Erythroblast (primary cell): ENCODE measurements at regions not wholly inside any gene's neighbourhood (a gene's known extent, or its start where the extent isn't known, plus 50 kb on each side); places are given as distances from the start of the nearest gene placed in this dataset.

ENCODE experiments used
- DNase-seq, 2 experiments: peaks; one replicate each; lab custom pipeline; 2025; lab: John Stamatoyannopoulos, UW
- GATA1 ChIP-seq: IDR thresholded peaks from 2 replicates; pipeline ENCODE4 v1.6.1; 2011; ENCODE audit warnings: low read depth, mild to moderate bottlenecking, control low read depth, low read length, moderate library complexity
- POLR2A ChIP-seq: IDR thresholded peaks from 2 replicates; pipeline ENCODE4 v1.6.1; 2011; ENCODE audit warnings: mild to moderate bottlenecking, low read length

GRCh38 chr5:3811116-3811515, 215.5 kb downstream of the IRX1 start:
- TF ChIP-seq POLR2A (no peak), GATA1 (no peak)
- DNase-seq: no peak

DNA sequence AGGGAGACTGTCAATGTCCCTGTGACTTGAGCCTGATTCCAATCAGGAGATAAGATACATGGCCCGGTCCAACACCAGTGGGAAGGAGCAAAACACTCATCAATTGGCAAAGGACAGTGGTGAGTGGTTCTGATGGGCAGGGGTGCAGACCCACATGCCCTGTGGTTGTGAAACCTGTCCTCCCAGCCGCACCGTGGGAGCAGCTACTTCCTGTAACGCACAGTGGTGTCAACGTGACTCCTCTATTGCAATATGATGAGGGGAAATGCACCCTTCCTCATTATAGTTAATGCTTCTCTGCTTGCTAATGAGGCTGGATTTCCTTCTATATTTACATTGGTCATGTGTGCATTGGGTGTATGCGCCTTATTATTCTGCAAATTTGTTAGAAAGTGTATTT, 223.0 kb downstream of the IRX1 start:
- DNase-seq: no peak
- TF ChIP-seq GATA1 (no peak), POLR2A (no peak)

GRCh38 chr5:3825531-3826451, 230.2 kb downstream of the IRX1 start:
- DNase-seq: no peak
- TF ChIP-seq POLR2A (no peak), GATA1 (no peak)

- TF ChIP-seq GATA1 (no peak), POLR2A (no peak)
- DNase-seq: peak; percentile 29 to 46
Observed at GRCh38 chr5:3827624-3828023, 232.0 kb downstream of the IRX1 start.

GRCh38 chr5:3828761-3829160, 233.1 kb downstream of the IRX1 start:
- no peak for DNase-seq
- TF ChIP-seq GATA1 (no peak), POLR2A (no peak)

DNA sequence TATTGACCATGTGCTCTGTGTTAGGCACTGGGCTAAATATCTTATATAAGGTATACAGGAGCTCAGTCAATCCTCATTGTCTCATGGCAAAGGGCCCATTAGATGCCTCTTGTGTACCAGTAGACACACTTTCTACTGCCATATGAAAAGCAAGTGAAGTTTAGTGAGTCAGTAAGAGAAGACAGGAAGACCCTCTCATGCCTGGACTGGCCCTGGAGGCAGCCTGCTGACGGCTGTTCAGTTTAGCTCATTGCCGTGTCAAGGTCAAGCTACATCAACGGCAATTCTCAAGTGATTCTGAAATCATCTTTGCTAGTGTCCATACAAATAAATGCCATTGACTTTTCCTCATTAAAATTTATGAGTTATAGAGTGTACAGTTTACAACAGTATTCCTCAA, 237.9 kb downstream of the IRX1 start:
- TF ChIP-seq GATA1 (no peak), POLR2A (no peak)
- DNase-seq: no peak

- no peak for TF ChIP-seq POLR2A
- TF ChIP-seq GATA1: no peak
- DNase-seq: peak; percentile 8 to 56
Observed at GRCh38 chr5:3835811-3836210, 240.2 kb downstream of the IRX1 start.

DNA sequence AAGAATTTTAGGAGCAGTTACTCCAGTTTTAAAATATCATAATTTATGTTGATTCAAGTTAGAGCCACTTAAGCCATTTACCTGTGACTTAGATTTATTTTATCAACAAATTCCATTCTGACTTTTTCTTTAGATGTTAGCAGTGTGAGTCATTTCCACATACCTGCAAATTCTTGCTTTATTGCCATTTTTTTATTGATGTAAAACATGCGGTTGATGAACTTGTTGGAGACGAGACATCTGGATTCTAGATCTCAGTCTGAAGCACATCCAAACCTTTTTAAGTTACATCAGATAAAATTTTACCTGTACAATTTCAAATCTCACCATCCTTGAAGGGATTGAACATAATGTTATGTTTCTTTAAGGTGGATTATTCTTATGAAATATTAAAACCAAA, 240.9 kb downstream of the IRX1 start:
- TF ChIP-seq POLR2A (no peak), GATA1 (no peak)
- DNase-seq: no peak

- DNase-seq: peak in 1 of 2 experiments; percentile 9
Observed at GRCh38 chr5:3837506-3837905, 241.9 kb downstream of the IRX1 start.

GRCh38 chr5:3839151-3839550, 243.5 kb downstream of the IRX1 start:
- DNase-seq: no peak
- TF ChIP-seq POLR2A (no peak), GATA1 (no peak)

More at GRCh38 chr5:3837506-3837905, 241.9 kb downstream of the IRX1 start:
- TF ChIP-seq GATA1 (no peak), POLR2A (no peak)

GRCh38 chr5:3842591-3842990, 247.0 kb downstream of the IRX1 start:
- no peak for DNase-seq
- TF ChIP-seq GATA1 (no peak), POLR2A (no peak)

DNA sequence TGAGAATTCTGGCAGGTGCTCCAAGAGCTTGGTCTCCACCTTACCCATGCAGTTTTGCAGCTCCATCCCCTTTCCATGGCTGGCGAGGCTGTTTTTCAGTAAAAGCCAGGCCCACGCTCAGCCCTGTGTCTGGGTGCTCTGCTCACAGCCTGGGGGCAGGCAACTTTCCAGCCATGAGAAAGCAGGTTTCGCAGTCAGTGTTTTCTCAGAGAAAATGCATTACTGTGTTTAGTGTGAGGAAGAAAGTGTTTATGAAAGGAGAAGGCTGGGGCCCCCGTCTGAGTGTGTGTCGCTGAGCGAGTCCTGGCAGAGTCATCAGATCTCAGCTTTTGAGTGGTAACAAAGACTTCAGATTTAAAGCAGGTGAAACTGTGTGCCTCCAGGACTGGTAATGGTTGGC, 248.1 kb downstream of the IRX1 start:
- TF ChIP-seq GATA1 (no peak), POLR2A (no peak)
- no peak for DNase-seq

- TF ChIP-seq GATA1 (no peak), POLR2A (no peak)
- no peak for DNase-seq
Observed at GRCh38 chr5:3844266-3844665, 248.6 kb downstream of the IRX1 start.

DNA sequence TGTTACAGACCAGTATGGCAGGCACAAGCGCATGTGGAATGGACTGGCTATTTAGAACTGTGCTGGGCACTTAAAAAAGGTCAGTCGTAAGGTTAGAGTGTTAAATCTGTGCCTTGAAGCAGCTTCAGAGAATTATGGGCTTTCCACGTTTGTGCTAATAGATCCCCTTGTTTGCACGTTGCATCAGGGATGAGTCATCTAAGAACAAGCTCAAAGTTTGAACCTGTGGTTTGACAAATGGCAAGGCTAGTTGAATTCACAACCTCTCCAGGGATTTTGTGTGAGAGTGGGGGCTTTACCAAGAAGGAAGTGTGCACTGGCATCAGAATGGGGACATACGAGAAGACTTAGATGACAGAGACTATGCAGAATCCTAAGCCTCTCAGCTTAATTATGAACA, 249.6 kb downstream of the IRX1 start:
- TF ChIP-seq GATA1 (no peak), POLR2A (no peak)
- no peak for DNase-seq

- no peak for TF ChIP-seq POLR2A
- TF ChIP-seq GATA1: no peak
- no peak for DNase-seq
Observed at GRCh38 chr5:3852161-3852916, 256.7 kb downstream of the IRX1 start.
